Stimulated activated naive CD8-positive, alpha-beta T cell treated with anti-CD3 and anti-CD28 coated beads, Interleukin-15, Interleukin-2, amounts not matched to agents 100 ng/mL and 50 ng/mL, for 24 hours (primary cell): ENCODE measurements at regions not wholly inside any gene's neighbourhood (a gene's known extent, or its start where the extent isn't known, plus 50 kb on each side); places are given as distances from the start of the nearest gene placed in this dataset.
"Not testable (repeated sequence)": the region's sequence is repeated elsewhere in the genome, so short reads cannot be mapped to it uniquely, and the experiment has no call there.

Source experiments
- H3K27ac Mint-ChIP-seq: one replicate; pipeline ENCODE4 v1.8.0; 2021; ENCODE audit warnings: mild to moderate bottlenecking, mixed read lengths
- H3K27me3 Mint-ChIP-seq: one replicate; pipeline ENCODE4 v1.8.0; 2021; ENCODE audit warnings: mixed read lengths
- H3K36me3 Mint-ChIP-seq: one replicate; pipeline ENCODE4 v1.8.0; 2021; ENCODE audit warnings: low read depth, mixed read lengths
- H3K4me1 Mint-ChIP-seq: one replicate; pipeline ENCODE4 v1.8.0; 2021; ENCODE audit warnings: low read depth, mixed read lengths
- H3K4me3 Mint-ChIP-seq: one replicate; pipeline ENCODE4 v1.8.0; 2021; ENCODE audit warnings: mild to moderate bottlenecking, mixed read lengths
- H3K9me3 Mint-ChIP-seq: one replicate; pipeline ENCODE4 v1.8.0; 2021; ENCODE audit warnings: mixed read lengths

DNA sequence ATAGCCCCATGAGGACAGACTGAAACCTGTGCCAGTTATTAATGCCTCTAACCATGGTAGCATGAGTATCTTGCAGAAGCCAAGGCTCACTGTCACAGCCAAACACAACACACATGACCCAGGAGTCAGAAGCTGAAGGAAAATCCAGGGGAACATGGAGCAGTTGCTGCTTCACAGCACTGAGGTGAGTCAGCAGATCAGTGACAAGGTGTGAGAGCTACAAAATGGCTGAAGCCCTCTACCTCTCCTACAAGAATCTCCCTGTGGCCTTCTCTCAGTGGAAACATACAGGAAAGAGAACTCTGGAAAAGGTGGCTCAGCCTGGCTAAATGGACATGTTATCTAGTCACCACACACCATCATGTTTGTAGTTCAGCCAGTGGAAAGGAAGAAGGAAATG, 93.5 kb downstream of the NAB1 start:
- Mint-ChIP-seq H3K36me3 (no peaks in the 10 kb centered on the region), H3K27me3 (no peaks in the 10 kb centered on the region), H3K9me3 (no peaks in the 10 kb centered on the region), H3K4me1 (peaks cover 23% of the 10 kb centered on the region), H3K4me3 (no peak overlapping the region), H3K27ac (peak overlapping the region; percentile 39)

DNA sequence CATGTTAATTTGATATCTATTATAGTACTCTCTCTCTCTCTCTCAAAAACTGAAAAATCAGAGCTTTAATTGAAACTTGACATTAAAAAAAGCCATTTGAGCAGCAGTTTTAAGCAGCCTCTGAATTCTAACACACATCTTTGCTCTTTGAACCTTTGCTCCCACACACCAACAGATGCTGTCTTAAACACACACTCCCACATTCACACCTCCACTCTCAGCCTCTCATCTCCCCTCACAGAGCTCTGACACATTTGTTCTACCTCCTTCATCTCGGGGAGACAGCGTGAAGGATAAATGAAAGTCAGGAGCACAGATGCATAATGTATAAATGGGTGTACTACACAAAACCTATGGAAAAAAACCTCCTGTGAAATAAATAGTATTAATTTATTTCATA, 95.2 kb downstream of the NAB1 start:
- Mint-ChIP-seq H3K27me3 (no peaks in the 10 kb centered on the region), H3K4me3 (no peak overlapping the region), H3K9me3 (no peaks in the 10 kb centered on the region), H3K36me3 (no peaks in the 10 kb centered on the region), H3K27ac (peak overlapping the region; percentile 43), H3K4me1 (peaks cover 23% of the 10 kb centered on the region)

- Mint-ChIP-seq H3K27ac (no peak overlapping the region), H3K4me3 (no peak overlapping the region), H3K9me3 (no peaks in the 10 kb centered on the region), H3K4me1 (peaks cover 23% of the 10 kb centered on the region), H3K27me3 (no peaks in the 10 kb centered on the region), H3K36me3 (no peaks in the 10 kb centered on the region)
Observed at GRCh38 chr2:190746971-190747761, 98.3 kb downstream of the NAB1 start.

DNA sequence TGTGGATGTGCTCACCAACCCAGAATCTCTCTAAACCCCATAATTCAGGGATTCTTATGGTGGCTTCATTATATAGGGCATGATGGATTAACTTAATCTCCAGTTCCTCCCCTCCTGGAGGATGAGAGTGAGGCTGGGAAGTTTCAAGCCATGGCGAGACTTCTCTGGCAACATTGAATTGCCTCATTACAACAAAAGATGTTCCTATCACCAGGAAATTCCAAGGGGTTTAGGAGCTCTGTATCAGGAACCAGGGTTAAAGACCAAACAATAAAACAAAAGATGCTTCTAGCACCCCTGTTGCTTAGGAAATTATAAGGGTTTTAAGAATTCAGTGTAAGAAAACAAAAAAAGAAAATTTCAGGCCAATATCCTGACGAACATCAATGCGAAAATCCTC, 100.1 kb downstream of the NAB1 start:
- Mint-ChIP-seq H3K4me1 (peaks cover 16% of the 10 kb centered on the region), H3K27me3 (no peaks in the 10 kb centered on the region), H3K36me3 (no peaks in the 10 kb centered on the region), H3K4me3 (no peak overlapping the region), H3K27ac (no peak overlapping the region), H3K9me3 (peaks cover 4% of the 10 kb centered on the region)

DNA sequence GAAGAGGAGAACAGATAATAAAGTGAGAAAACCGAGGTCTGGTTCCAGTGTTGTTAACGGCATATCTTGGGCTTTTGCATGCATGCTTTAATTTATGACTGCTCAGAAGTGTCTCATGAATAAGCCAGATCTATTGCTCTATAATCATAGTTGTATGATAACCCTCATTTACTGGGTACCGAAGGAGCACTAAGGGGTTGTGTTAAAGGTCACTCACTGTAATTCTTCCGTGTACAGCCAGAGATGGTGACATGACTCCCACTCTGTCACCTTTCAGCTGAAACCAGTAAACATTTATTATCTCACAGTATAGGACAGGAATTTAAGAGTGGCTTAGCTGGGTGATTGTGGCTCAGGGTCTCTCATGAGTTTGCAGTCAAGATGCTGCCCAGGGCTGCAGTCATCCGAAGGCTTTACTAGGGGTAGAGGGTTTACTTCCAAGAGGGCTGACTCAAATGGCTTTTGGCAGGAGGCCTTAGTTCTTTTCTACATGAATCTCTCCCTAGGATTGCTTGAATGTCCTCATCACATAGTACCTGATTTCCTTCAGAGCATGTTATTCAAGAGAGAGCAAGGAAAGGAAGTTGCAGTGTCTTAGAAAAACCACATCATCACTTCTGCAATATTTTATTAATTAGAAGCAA, 107.0 kb downstream of the NAB1 start:
- H3K9me3 Mint-ChIP-seq: peaks cover 4% of the 10 kb centered on the region
- H3K36me3 Mint-ChIP-seq: no peaks in the 10 kb centered on the region
- no peak overlapping the region for H3K27ac Mint-ChIP-seq
- no peak overlapping the region for H3K4me3 Mint-ChIP-seq
- H3K27me3 Mint-ChIP-seq: no peaks in the 10 kb centered on the region
- peaks cover 28% of the 10 kb centered on the region for H3K4me1 Mint-ChIP-seq

DNA sequence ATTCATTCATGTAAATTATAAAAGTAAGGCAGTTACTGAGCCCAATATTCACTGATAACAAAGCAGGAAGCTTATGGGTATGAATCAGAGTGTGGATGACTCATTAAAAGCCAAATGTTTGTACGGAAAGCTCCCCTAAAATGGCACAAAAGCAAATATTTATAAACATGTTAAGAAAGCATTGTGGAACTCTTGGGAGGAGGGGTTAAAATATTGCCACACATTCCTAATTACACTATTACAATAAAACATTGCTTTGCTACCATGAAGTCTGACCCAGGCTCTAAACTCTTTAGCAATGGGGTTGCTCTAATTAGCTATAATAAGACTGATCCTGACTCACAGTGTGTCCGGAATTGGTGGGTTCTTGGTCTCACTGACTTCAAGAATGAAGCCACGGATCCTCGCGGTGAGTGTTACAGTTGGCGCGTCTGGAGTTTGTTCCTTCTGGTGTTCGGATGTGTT, 110.9 kb downstream of the NAB1 start:
- Mint-ChIP-seq H3K27ac (peak overlapping the region; percentile 52), H3K9me3 (no peaks in the 10 kb centered on the region), H3K27me3 (no peaks in the 10 kb centered on the region), H3K4me1 (peaks cover 51% of the 10 kb centered on the region), H3K4me3 (peak overlapping the region; percentile 51), H3K36me3 (no peaks in the 10 kb centered on the region)

GRCh38 chr2:190760353-190761150, 111.7 kb downstream of the NAB1 start:
- Mint-ChIP-seq H3K4me3 (peak overlapping the region; percentile 51), H3K27ac (peak overlapping the region; percentile 52), H3K4me1 (peaks cover 55% of the 10 kb centered on the region)
- not testable (repeated sequence) for H3K9me3 Mint-ChIP-seq, H3K36me3 Mint-ChIP-seq, H3K27me3 Mint-ChIP-seq

DNA sequence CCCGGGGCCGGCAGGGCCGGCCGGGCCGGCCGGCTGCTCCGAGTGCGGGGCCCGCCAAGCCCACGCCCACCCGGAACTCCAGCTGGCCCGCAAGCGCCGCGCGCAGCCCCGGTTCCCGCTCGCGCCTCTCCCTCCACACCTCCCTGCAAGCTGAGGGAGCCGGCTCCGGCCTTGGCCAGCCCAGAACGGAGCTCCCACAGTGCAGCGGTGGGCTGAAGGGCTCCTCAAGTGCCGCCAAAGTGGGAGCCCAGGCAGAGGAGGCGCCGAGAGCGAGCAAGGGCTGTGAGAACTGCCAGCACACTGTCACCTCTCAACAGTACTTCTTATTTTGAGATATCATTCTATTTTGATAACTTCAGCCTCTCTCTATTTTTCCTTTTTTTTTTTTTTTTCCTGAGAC, 112.3 kb downstream of the NAB1 start:
- peaks cover 55% of the 10 kb centered on the region for H3K4me1 Mint-ChIP-seq
- not testable (repeated sequence) for H3K4me3 Mint-ChIP-seq, H3K27me3 Mint-ChIP-seq, H3K27ac Mint-ChIP-seq, H3K36me3 Mint-ChIP-seq, H3K9me3 Mint-ChIP-seq

DNA sequence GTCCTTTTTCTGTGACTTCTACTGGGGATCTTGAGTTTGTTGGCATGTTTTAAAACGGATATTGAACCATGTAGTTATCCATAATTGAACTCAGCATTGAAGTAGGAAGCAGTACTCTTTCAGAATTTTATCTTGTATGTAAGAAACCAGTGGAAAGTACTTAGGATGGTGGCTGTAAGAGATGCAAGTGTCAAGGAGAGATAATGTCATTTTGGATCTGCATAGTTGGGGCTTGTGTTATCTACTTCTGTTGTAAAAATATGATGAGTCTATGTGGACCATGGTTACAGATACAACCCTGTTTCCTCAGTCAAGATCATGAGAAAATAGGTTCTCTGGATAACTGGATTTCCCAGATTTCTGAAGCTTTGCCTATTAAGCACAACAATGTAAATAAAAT, 113.7 kb downstream of the NAB1 start:
- Mint-ChIP-seq H3K27me3 (no peaks in the 10 kb centered on the region), H3K9me3 (no peaks in the 10 kb centered on the region), H3K4me3 (no peak overlapping the region), H3K27ac (no peak overlapping the region), H3K4me1 (peaks cover 54% of the 10 kb centered on the region), H3K36me3 (no peaks in the 10 kb centered on the region)

- no peak overlapping the region for H3K27ac Mint-ChIP-seq
- H3K27me3 Mint-ChIP-seq: no peaks in the 10 kb centered on the region
- H3K9me3 Mint-ChIP-seq: no peaks in the 10 kb centered on the region
- no peaks in the 10 kb centered on the region for H3K36me3 Mint-ChIP-seq
- H3K4me3 Mint-ChIP-seq: no peak overlapping the region
- H3K4me1 Mint-ChIP-seq: peaks cover 54% of the 10 kb centered on the region
Observed at GRCh38 chr2:190763100-190763499, 114.2 kb downstream of the NAB1 start.

GRCh38 chr2:190763901-190764514, 115.1 kb downstream of the NAB1 start:
- Mint-ChIP-seq H3K27ac (peak overlapping the region; percentile 42), H3K36me3 (no peaks in the 10 kb centered on the region), H3K4me3 (peak overlapping the region; percentile 7), H3K27me3 (no peaks in the 10 kb centered on the region), H3K9me3 (no peaks in the 10 kb centered on the region), H3K4me1 (peaks cover 50% of the 10 kb centered on the region)

GRCh38 chr2:190765386-190766173, 115.0 kb upstream of the GLS start:
- Mint-ChIP-seq H3K4me3 (no peak overlapping the region), H3K4me1 (peaks cover 37% of the 10 kb centered on the region), H3K36me3 (no peaks in the 10 kb centered on the region), H3K9me3 (no peaks in the 10 kb centered on the region), H3K27me3 (no peaks in the 10 kb centered on the region), H3K27ac (no peak overlapping the region)

- Mint-ChIP-seq H3K4me3 (no peak overlapping the region), H3K36me3 (no peaks in the 10 kb centered on the region), H3K9me3 (no peaks in the 10 kb centered on the region), H3K4me1 (peaks cover 37% of the 10 kb centered on the region), H3K27ac (no peak overlapping the region), H3K27me3 (no peaks in the 10 kb centered on the region)
Observed at GRCh38 chr2:190766174-190766572, 114.4 kb upstream of the GLS start.

DNA sequence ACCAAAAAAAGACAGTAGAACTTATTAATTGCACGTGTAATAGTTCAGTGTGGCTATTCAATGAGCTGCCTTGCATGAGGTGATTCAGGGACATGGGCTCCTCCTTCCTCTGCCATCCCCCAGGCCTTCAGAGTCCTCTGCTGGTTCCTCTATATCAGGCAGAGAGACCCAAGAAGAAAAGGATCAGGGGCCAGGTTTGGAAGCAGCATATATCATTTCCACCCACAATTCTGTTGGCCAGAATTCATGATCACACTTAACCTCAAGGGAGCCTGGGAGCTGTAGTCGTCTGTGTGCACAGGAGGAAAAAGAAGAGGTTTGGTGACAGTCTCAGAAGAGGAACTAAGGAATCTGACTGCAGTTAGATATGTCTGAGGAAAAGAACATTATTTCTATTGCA, 114.0 kb upstream of the GLS start:
- Mint-ChIP-seq H3K9me3 (no peaks in the 10 kb centered on the region), H3K4me3 (no peak overlapping the region), H3K4me1 (peaks cover 37% of the 10 kb centered on the region), H3K36me3 (no peaks in the 10 kb centered on the region), H3K27ac (no peak overlapping the region), H3K27me3 (no peaks in the 10 kb centered on the region)
